Liver (tissue), 8 donors: ENCODE measurements at regions not wholly inside any gene's neighbourhood (a gene's known extent, or its start where the extent isn't known, plus 50 kb on each side); places are given as distances from the start of the nearest gene placed in this dataset.

ENCODE experiments used
- DNase-seq: peaks from one replicate; pipeline ENCODE4 v3.0.0-alpha.2; 2017; ENCODE audit warnings: low spot score
- H3K27ac ChIP-seq, 2 donors: one replicate each; pipeline ENCODE4 v1.7.0; 2013; ENCODE audit warnings: inconsistent platforms in 2 of 2, low read length in 2 of 2, control low read depth in 1 of 2, low read depth in 1 of 2, mild to moderate bottlenecking in 1 of 2
- H3K27me3 ChIP-seq, 4 donors: one replicate each; pipeline versions ENCODE4 v1.6.1 to v1.7.0; 2013; ENCODE audit warnings: low read length in 3 of 4, inconsistent platforms in 1 of 4, mild to moderate bottlenecking in 1 of 4, moderate library complexity in 1 of 4; ENCODE audit not compliant: control insufficient read depth in 4 of 4, insufficient read depth in 4 of 4
- H3K36me3 ChIP-seq, 4 donors: one replicate each; pipeline versions ENCODE4 v1.6.1 to v1.7.0; 2013; ENCODE audit warnings: low read length in 3 of 4, mild to moderate bottlenecking in 3 of 4, low read depth in 1 of 4, moderate library complexity in 1 of 4; ENCODE audit not compliant: control insufficient read depth in 4 of 4, insufficient read depth in 3 of 4
- H3K4me1 ChIP-seq, 4 donors: one replicate each; pipeline versions ENCODE4 v1.6.1 to v1.7.0; 2013; ENCODE audit warnings: low read length in 3 of 4, mild to moderate bottlenecking in 3 of 4, moderate library complexity in 1 of 4; ENCODE audit not compliant: control insufficient read depth in 4 of 4, insufficient read depth in 4 of 4
- H3K4me3 ChIP-seq, 3 donors: one replicate each; pipeline versions ENCODE4 v1.6.1 to v1.7.0; 2013; ENCODE audit warnings: low read length in 3 of 3, control low read depth in 1 of 3, low read depth in 1 of 3, mild to moderate bottlenecking in 1 of 3
- H3K9ac ChIP-seq, 2 donors: one replicate each; pipeline ENCODE4 v1.7.0; 2013; ENCODE audit warnings: low read length in 2 of 2, mild to moderate bottlenecking in 2 of 2, moderate library complexity in 2 of 2, control low read depth in 1 of 2, low read depth in 1 of 2
- H3K9me3 ChIP-seq, 4 donors: one replicate each; pipeline versions ENCODE4 v1.6.1 to v1.7.0; 2013; ENCODE audit warnings: low read length in 3 of 4; ENCODE audit not compliant: control insufficient read depth in 4 of 4
- EGR1 ChIP-seq, 2 donors: IDR thresholded peaks; 2 replicates each; pipeline ENCODE4 v1.6.1; 2016 to 2018; ENCODE audit warnings: antibody characterized with exemption in 2 of 2, low read depth in 2 of 2
- FOXA1 ChIP-seq: IDR thresholded peaks from 2 replicates; pipeline ENCODE4 v1.6.1; 2016; ENCODE audit warnings: antibody characterized with exemption
- FOXA2 ChIP-seq: IDR thresholded peaks from 2 replicates; pipeline ENCODE4 v1.6.1; 2016; ENCODE audit warnings: antibody characterized with exemption
- GABPA ChIP-seq, 2 donors: IDR thresholded peaks in 1 of 2; conservative IDR thresholded peaks in 1 of 2; 2 replicates each; pipeline ENCODE4 v1.6.1; 2016; ENCODE audit warnings: antibody characterized with exemption in 2 of 2, mild to moderate bottlenecking in 1 of 2, moderate library complexity in 1 of 2
- HNF4A ChIP-seq, 2 donors: conservative IDR thresholded peaks; 2 replicates each; pipeline ENCODE4 v1.6.1; 2016; ENCODE audit warnings: antibody characterized with exemption in 2 of 2, mild to moderate bottlenecking in 2 of 2
- HNF4G ChIP-seq: IDR thresholded peaks from 2 replicates; pipeline ENCODE4 v1.6.1; 2016; ENCODE audit warnings: antibody characterized with exemption
- JUND ChIP-seq, 2 donors: IDR thresholded peaks; 2 replicates each; pipeline ENCODE4 v1.6.1; 2016; ENCODE audit warnings: antibody characterized with exemption in 2 of 2
- MAX ChIP-seq: IDR thresholded peaks from 2 replicates; pipeline ENCODE4 v1.6.1; 2016; ENCODE audit warnings: antibody characterized with exemption
- NR2F2 ChIP-seq: IDR thresholded peaks from 2 replicates; pipeline ENCODE4 v1.6.1; 2016; ENCODE audit warnings: antibody characterized with exemption
- RAD21 ChIP-seq, 2 donors: IDR thresholded peaks; 2 replicates each; pipeline ENCODE4 v1.6.1; 2016; ENCODE audit warnings: antibody characterized with exemption in 2 of 2, mild to moderate bottlenecking in 2 of 2
- REST ChIP-seq: IDR thresholded peaks from 2 replicates; pipeline ENCODE4 v1.6.1; 2016; ENCODE audit warnings: antibody characterized with exemption, mild to moderate bottlenecking
- RXRA ChIP-seq, 2 donors: IDR thresholded peaks; 2 replicates each; pipeline ENCODE4 v1.6.1; 2017 to 2018; ENCODE audit warnings: antibody characterized with exemption in 2 of 2, mild to moderate bottlenecking in 1 of 2
- SP1 ChIP-seq: IDR thresholded peaks from 2 replicates; pipeline ENCODE4 v1.6.1; 2018; ENCODE audit warnings: antibody characterized with exemption, mild to moderate bottlenecking
- TAF1 ChIP-seq: conservative IDR thresholded peaks from 2 replicates; pipeline ENCODE4 v1.6.1; 2016; ENCODE audit warnings: antibody characterized with exemption, mild to moderate bottlenecking
- YY1 ChIP-seq: IDR thresholded peaks from 2 replicates; pipeline ENCODE4 v1.6.1; 2016; ENCODE audit warnings: antibody characterized with exemption, mild to moderate bottlenecking
- ZBTB33 ChIP-seq: IDR thresholded peaks from 2 replicates; pipeline ENCODE4 v1.6.1; 2016; ENCODE audit warnings: antibody characterized with exemption
- WGBS: extraction: QIAGEN DNeasy Blood & Tissue Kit; methylation state at CpG from one replicate; pipeline ENCODE4 v1.1.7; 2013; 5-methylcytosine and 5-hydroxymethylcytosine counted together
- TF ChIP-seq, protein P1 (sequence below): IDR thresholded peaks from 2 replicates; pipeline ENCODE4 v1.6.1; 2016; ENCODE audit warnings: antibody characterized with exemption
- TF ChIP-seq, protein P2 (sequence below): fragments of 150-350 bp; IDR thresholded peaks from 2 replicates; pipeline ENCODE4 v1.5.1; 2017; ENCODE audit warnings: improper control_type of control experiment, low read depth, low read length; ENCODE audit not compliant: missing input control
- donor health status: healthy.
- donor health status: healthy.
- donor health status: healthy.
- donor health status: healthy.
- donor health status: healthy.

- no peak overlapping the region for H3K4me3 ChIP-seq
- H3K9ac ChIP-seq, result no peak overlapping the region
- H3K9me3 ChIP-seq, result no peaks in the 10 kb centered on the region
- no peak for DNase-seq
- H3K36me3 ChIP-seq, result no peaks in the 10 kb centered on the region
- no peaks in the 10 kb centered on the region for H3K27me3 ChIP-seq
- H3K4me1 ChIP-seq, result no peaks in the 10 kb centered on the region
- H3K27ac ChIP-seq, result no peak overlapping the region
- WGBS, result 45% methylated on average over 1 of the region's 1 CpG
- TF ChIP-seq SP1 (no peak), FOXA2 (no peak), EGR1 (IDR thresholded peaks at IDR 0.05; ENCODE audit: low read depth in 2 of 2) (no peak), NR2F2 (no peak), YY1 (no peak), HNF4G (no peak), RXRA (IDR thresholded peaks at IDR 0.05) (no peak), REST (no peak), JUND (IDR thresholded peaks at IDR 0.05) (no peak), MAX (no peak), HNF4A (conservative IDR thresholded peaks at IDR 0.05) (no peak), ZBTB33 (no peak), FOXA1 (no peak), GABPA (IDR thresholded peaks at IDR 0.05 in 1 of 2, conservative IDR thresholded peaks at IDR 0.05 in 1 of 2) (no peak), TAF1 (no peak), RAD21 (IDR thresholded peaks at IDR 0.05) (no peak)
- TF ChIP-seq, protein P1, sequence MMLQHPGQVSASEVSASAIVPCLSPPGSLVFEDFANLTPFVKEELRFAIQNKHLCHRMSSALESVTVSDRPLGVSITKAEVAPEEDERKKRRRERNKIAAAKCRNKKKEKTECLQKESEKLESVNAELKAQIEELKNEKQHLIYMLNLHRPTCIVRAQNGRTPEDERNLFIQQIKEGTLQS, result no peak
- TF ChIP-seq, protein P2, sequence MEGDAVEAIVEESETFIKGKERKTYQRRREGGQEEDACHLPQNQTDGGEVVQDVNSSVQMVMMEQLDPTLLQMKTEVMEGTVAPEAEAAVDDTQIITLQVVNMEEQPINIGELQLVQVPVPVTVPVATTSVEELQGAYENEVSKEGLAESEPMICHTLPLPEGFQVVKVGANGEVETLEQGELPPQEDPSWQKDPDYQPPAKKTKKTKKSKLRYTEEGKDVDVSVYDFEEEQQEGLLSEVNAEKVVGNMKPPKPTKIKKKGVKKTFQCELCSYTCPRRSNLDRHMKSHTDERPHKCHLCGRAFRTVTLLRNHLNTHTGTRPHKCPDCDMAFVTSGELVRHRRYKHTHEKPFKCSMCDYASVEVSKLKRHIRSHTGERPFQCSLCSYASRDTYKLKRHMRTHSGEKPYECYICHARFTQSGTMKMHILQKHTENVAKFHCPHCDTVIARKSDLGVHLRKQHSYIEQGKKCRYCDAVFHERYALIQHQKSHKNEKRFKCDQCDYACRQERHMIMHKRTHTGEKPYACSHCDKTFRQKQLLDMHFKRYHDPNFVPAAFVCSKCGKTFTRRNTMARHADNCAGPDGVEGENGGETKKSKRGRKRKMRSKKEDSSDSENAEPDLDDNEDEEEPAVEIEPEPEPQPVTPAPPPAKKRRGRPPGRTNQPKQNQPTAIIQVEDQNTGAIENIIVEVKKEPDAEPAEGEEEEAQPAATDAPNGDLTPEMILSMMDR, result no peak
Measured at GRCh38 chr10:55398497-55398882, 597.5 kb upstream of the PCDH15 start.
